AML-193 (cell line): ENCODE measurements at regions not wholly inside any gene's neighbourhood (a gene's known extent, or its start where the extent isn't known, plus 50 kb on each side); places are given as distances from the start of the nearest gene placed in this dataset.
"Not testable (repeated sequence)": the region's sequence is repeated elsewhere in the genome, so short reads cannot be mapped to it uniquely, and the experiment has no call there.

Source experiments
- DNase-seq, 2 experiments: peaks; one replicate each; lab custom pipeline; 2025; lab: John Stamatoyannopoulos, UW

DNA sequence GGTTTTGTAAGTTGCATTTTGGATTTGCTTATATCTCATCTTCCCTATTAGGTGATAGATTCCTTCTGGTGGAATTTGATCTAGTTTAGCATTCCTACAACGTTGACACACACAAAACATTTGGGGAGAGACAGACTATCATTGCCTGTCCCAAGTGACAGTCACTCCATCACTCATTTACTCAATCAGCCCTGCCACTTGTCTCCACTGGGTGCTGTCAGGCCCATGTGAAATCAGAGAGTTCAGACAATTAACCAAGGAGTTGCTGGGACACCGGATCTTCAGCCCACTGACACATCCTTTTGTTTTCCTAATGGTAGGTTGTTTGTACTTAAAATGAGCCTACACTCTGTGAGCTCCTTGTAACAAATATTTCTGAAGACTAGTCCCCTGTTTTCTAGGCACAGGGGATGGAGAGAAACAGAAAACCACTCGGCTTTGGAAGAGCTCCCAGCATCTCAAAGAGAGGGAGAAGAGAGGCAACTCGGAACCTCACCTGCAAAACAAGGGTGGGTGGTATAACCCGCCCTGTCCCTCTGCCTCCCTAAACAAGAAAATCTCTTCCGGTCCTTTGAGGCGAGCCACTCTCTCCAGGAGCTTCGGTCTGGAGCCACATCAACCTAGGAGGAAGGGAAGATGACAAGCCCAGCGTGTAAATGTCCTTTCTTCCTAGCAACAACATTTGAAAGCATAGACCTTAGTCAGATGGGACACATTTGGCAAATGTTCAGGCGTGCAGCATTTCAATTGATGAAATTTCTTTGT lies 440.9 kb upstream of the KLF12 start:
- no peak for DNase-seq

DNA sequence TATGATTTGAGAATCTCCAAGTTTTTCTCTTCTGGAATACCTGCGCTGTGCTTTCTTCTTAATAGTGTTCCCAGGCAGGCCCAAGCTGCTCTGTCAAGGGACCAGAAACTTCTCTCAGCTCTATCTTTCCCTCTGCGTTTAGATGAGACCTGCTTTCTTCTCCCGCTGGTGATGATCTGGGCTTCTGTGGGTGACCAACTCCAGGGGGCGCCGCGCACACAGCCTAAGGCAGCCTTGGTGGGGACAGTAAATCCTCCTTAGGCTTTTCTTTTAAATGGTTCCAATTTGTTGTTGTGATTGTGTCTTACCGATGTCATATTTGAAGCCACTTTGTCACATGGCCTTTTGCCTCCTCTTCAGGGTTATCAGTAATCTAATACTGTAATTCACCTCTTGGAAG lies 439.4 kb upstream of the KLF12 start:
- DNase-seq, result no peak

GRCh38 chr13:74571811-74572210 lies 437.6 kb upstream of the KLF12 start:
- DNase-seq, result no peak

- no peak for DNase-seq
Observed at GRCh38 chr13:74570834-74571233, 436.6 kb upstream of the KLF12 start.

DNA sequence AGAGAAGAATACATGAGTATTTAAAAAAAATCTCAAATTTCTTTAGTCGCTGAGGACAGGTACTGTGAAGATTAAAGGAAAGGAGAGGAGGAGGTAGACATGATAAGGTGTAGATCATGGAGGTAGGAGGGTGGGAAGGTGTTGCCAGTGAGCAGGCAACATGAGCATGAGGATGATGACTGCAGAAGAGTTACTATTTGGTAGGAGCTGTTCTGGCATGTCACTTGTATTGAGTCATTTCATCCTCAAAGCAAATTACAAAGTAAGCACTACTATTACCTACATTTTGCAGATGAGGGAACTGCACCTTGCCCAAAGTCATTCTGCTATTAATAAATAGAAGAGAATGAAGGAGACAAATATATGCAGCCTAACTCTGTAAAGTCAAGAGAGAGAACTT lies 435.8 kb upstream of the KLF12 start:
- DNase-seq, result no peak

DNA sequence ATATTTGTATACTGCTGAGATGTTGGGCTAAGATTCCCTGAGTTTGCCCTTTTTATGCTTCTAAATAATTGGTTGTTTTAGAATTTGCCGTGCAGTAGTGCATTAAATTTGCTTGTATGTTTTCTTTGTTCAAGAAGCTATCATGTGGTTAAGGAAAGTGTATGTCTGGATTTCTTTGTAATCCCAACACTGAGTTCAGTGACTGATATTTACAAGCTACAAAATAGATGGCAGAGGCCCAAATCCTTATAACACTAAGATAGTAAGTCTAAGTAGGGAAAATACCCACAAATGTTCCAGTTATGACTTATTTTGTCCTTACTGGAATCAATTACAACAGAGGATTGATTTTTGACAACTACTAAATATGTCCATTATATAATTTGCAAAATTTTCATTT lies 435.0 kb upstream of the KLF12 start:
- no peak for DNase-seq

DNA sequence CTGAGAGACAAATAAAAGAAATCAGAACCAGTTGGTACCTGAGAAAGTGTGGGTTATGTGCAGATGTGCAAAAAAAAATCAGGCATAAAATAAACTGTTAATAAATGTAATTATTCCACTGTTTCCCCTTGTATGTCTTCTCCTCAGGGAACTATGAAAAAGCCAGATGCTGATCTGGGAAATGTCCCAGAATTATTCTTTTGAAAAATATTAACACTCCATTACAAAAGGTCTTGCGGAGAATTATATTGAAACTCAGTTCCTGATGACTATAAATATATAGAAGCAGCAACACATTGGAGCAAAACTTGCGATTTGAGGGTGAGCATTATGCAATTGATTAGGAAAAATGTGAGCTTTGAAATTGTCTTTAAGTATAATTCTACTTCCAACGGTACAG lies 433.3 kb upstream of the KLF12 start:
- DNase-seq, result no peak

DNA sequence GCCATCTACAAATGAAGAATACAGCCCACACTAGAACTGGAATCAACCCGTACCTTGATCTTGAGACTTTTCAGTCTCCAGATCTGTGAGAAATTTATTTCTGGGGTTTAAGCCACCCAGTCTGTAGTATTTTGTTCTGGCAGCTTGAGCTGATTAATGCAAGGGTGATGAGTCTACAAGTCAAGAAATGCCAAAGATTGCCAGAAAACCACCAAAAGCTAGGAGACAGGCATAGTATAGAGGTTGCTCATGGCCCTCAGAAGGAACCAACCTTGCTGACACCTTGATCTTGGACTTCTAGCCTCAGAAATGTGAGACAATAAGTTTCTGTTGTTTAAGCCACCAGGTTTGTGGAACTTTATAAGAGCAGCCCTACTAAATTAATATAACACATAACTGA lies 428.2 kb upstream of the KLF12 start:
- DNase-seq, result no peak

DNA sequence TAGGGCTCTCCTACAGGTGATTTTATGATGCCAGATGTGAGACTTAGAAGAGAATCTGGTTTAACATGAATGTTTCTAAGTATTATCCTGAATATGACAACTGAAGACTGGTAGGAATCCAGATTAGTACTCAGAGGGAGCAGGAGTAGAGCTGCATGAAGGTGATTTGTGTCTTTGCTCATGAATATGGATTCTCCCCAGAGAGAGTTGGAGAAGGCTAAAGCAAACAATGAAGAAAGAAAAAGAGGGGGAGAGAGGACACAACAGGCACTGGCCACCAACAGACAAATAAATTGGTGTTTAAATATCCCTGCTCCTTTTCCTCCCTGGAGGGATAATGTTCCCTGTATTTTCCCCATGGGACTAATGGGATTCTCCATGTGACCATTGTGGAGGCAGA lies 427.0 kb upstream of the KLF12 start:
- DNase-seq, result no peak

GRCh38 chr13:74560325-74560724 lies 426.1 kb upstream of the KLF12 start:
- no peak for DNase-seq

GRCh38 chr13:74557870-74558269 lies 423.7 kb upstream of the KLF12 start:
- no peak for DNase-seq

GRCh38 chr13:74555651-74556420 lies 421.6 kb upstream of the KLF12 start:
- peak; percentile 34 to 37 for DNase-seq

- no peak for DNase-seq
Observed at GRCh38 chr13:74555276-74555625, 421.0 kb upstream of the KLF12 start.

DNA sequence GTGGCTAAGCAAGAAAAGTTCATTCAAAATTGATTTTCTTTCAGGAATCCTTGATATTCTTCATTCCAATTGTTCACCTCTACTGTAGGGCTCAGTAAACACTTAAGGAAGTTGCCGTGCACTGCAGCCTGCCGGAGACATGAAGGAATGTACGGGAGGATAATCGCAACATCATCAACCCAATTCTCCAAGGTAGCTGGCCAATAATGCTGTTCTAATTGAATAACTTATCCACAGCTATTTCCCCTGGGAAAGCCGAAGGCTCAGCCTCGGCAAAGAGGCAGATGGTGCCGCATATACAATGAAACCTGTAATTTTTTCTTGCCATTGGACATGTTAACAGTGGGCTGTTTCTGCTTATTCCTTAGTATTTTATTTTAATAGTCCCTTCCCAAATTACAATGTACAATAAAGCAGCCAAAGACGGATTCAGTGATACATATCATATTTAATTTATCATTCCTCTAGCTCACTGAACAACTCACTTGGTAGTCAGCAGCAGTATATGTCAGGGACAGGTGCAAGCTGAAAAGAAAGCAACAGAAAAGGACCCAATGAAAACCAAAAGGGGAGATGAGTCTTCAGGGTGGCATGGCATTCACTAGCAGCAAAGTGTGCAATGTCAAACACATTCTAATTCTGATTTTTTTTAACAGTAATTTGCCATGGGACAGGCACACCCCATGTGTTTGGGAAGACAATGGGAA lies 420.5 kb upstream of the KLF12 start:
- no peak for DNase-seq

DNA sequence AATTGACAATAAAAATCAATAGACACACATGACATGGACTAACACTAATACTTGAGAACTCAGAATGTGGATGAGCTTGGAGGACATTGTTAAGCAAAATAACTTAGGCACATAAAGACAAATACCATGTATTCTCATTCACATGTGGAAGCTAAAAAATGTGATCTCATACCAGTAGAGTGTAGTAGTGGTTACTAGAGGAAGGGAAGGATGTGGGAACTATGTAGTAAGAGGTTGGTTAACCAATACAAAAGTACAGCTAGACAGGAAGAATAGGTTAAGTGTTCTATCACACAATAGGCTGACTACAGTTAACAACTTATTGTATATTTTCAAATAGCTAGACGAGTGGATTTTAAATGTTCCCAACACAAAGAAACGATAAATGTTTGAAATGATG lies 415.8 kb upstream of the KLF12 start:
- peak; percentile 91 to 93 for DNase-seq

DNA sequence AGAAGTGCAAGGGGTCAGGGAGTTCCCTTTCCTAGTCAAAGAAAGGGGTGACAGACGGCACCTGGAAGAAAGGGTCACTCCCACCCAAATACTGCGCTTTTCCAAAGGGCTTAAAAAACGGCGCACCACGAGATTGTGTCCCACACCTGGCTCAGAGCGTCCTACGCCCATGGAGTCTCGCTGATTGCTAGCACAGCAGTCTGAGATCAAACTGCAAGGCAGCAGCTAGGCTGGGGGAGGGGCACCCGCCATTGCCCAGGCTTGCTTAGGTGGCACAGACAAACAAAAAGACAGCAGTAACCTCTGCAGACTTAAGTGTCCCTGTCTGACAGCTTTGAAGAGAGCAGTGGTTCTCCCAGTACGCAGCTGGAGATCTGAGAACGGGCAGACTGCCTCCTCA lies 402.4 kb upstream of the KLF12 start:
- DNase-seq, result not testable (repeated sequence)

- no peak for DNase-seq
Observed at GRCh38 chr13:74533226-74533625, 399.0 kb upstream of the KLF12 start.

DNA sequence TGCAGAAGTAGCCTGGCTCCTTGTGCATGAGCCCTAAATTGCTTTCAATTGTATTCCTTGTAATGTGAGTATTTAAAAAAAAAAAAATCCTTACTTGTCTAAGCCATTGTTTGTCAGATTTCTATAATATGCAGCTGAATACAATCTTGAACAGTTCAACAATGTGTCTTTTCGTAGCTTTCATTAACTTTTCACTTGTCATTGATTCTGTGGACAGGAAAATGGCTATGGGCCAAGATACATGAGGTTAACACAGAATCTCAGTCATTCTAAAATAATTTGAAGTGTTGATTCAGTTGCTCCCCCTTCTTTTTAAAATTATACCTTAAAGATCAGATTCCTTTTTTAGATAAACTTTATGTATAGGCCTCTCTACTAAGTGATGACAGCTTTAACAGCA lies 395.8 kb upstream of the KLF12 start:
- DNase-seq, result no peak

DNA sequence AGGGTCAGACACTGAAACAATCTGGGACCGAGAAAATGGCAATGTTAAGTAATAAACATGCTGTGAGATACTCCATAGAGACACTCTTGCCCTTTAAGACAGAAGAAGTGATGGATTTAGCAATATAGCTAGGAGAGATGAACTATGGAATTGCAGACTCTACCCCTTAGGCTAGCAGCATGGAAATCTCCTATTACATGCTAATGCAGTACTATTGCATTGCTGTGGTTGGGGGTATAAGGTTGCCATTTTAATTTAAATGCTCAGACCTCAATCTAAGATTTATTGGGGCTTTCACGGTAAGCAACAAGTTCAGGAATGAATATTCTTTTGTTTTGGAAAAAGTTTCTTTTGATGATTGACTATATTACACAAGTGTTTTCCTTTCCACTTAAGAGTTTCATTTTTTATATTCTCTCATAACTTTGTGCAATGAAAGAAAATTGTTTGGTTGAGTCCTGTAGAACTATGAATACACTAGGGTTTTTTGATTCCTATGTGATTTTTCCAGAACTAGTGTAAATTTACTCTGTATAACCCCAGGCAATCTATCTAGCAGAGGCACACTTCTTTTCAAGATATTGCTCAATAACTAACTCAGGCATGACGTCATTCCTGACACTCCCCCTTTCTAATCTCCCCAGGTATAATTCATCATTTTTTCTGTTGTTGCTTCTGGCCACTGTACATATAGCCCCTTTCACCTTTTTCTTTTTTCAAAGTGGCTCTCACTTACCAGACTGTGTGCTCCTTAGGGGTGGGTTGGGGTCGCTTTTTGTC lies 394.7 kb upstream of the KLF12 start:
- no peak for DNase-seq

GRCh38 chr13:74523057-74523456 lies 388.9 kb upstream of the KLF12 start:
- DNase-seq, result no peak

DNA sequence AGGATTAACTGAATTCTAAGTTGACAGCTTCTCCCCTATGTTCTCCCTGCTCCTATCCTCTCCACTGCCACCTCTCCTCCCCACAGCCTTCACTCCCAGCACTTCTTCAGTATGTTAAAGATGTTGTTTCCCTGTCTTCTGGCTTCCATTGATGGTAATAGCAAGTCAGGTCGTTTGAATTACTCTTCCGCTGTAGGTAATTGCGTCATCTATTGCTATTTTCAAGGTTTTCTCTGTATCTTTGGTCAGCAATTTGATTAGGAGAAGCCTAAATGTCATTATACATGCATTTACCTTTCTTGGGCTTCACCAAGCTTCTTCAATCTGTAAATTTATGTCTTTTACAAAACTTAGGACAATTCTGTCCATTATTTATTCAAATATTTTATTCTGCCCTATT lies 377.3 kb upstream of the KLF12 start:
- no peak for DNase-seq

- no peak for DNase-seq
Observed at GRCh38 chr13:74487091-74487722, 353.0 kb upstream of the KLF12 start.
